ENCODE measurements at regions not wholly inside any gene's neighbourhood (a gene's known extent, or its start where the extent isn't known, plus 50 kb on each side); places are given as distances from the start of the nearest gene placed in this dataset.

DNA sequence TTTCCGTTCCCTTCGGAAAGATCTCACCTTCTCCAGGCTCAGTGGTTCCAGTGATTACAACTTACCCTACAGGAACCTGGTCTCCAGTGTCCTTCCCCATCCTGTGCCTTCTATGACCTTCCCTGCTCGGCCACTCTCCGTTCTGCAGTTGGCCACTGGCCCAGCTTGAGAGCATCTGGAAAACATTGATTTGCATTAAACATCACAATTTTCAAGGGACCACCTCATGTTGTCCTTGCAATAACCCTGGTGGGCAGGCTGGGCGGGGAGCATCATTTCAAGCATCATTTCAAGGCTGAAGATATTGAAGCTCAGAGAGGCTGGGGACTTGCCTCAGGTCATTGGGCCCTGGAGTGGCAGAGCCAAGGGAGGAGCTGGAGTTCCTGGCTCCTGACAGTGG, 177.4 kb downstream of the SEC61B start (continued):
- TF ChIP-seq, protein P1, sequence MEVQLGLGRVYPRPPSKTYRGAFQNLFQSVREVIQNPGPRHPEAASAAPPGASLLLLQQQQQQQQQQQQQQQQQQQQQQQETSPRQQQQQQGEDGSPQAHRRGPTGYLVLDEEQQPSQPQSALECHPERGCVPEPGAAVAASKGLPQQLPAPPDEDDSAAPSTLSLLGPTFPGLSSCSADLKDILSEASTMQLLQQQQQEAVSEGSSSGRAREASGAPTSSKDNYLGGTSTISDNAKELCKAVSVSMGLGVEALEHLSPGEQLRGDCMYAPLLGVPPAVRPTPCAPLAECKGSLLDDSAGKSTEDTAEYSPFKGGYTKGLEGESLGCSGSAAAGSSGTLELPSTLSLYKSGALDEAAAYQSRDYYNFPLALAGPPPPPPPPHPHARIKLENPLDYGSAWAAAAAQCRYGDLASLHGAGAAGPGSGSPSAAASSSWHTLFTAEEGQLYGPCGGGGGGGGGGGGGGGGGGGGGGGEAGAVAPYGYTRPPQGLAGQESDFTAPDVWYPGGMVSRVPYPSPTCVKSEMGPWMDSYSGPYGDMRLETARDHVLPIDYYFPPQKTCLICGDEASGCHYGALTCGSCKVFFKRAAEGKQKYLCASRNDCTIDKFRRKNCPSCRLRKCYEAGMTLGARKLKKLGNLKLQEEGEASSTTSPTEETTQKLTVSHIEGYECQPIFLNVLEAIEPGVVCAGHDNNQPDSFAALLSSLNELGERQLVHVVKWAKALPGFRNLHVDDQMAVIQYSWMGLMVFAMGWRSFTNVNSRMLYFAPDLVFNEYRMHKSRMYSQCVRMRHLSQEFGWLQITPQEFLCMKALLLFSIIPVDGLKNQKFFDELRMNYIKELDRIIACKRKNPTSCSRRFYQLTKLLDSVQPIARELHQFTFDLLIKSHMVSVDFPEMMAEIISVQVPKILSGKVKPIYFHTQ (CRISPR knock-in tag; IDR thresholded peaks at IDR 0.05): no peak

DNA sequence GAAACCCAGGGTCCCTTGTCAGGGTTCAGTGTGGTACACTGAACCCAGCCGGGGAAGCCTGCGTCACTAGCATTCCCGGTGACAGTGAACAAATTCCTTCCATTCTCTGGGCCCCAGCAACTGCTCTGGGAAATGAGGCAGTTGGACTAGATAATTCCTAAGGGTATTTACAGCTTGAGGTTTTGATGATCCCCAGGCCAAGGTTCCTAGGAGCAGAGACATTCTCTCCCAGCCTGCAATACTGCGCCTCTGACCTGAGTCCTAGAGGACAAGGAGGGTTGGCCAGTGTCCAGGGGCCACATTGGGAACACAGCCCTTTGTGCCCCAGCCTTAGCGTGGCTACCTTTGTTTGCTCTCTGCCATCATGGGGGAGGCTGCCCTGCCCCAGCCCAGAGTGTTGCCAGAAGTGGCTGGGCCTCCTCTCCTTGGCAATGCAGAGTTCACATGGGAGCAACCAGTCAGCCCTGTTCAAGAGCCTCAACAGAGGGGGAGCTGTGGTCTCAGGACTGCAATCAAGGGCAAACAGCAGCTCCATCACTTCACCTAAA, 178.2 kb downstream of the SEC61B start:
- ATAC-seq: peak; percentile 83
- no peak overlapping the region for H3K27ac Mint-ChIP-seq
- no peaks in the 10 kb centered on the region for H3K36me3 Mint-ChIP-seq
- H3K9me3 Mint-ChIP-seq: peaks cover 23% of the 10 kb centered on the region
- CTCF ChIA-PET: interaction anchor here (1.0 kb wide), 1 partner anchor 65 kb away, joined by 3 read pairs; no protein-coding TSS in a partner anchor
- POLR2A ChIA-PET: no interaction called here
- no peak overlapping the region for H3K4me3 Mint-ChIP-seq
- no peaks in the 10 kb centered on the region for H3K27me3 Mint-ChIP-seq (ENCODE audit: low read depth)
- H3K4me1 Mint-ChIP-seq: no peaks in the 10 kb centered on the region
- no peak for DNase-seq (ENCODE audit: low spot score)
- TF ChIP-seq, protein P2, sequence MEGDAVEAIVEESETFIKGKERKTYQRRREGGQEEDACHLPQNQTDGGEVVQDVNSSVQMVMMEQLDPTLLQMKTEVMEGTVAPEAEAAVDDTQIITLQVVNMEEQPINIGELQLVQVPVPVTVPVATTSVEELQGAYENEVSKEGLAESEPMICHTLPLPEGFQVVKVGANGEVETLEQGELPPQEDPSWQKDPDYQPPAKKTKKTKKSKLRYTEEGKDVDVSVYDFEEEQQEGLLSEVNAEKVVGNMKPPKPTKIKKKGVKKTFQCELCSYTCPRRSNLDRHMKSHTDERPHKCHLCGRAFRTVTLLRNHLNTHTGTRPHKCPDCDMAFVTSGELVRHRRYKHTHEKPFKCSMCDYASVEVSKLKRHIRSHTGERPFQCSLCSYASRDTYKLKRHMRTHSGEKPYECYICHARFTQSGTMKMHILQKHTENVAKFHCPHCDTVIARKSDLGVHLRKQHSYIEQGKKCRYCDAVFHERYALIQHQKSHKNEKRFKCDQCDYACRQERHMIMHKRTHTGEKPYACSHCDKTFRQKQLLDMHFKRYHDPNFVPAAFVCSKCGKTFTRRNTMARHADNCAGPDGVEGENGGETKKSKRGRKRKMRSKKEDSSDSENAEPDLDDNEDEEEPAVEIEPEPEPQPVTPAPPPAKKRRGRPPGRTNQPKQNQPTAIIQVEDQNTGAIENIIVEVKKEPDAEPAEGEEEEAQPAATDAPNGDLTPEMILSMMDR (IDR thresholded peaks at IDR 0.05): no peak
- TF ChIP-seq, protein P3, sequence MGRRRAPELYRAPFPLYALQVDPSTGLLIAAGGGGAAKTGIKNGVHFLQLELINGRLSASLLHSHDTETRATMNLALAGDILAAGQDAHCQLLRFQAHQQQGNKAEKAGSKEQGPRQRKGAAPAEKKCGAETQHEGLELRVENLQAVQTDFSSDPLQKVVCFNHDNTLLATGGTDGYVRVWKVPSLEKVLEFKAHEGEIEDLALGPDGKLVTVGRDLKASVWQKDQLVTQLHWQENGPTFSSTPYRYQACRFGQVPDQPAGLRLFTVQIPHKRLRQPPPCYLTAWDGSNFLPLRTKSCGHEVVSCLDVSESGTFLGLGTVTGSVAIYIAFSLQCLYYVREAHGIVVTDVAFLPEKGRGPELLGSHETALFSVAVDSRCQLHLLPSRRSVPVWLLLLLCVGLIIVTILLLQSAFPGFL (CRISPR knock-in tag; IDR thresholded peaks at IDR 0.05; ENCODE audit: borderline replicate concordance): no peak
- TF ChIP-seq CREM (CRISPR knock-in tag; IDR thresholded peaks at IDR 0.05) (no peak), FOXP1 (CRISPR knock-in tag; IDR thresholded peaks at IDR 0.05; ENCODE audit: borderline replicate concordance) (no peak), RELA (CRISPR knock-in tag; IDR thresholded peaks at IDR 0.05; ENCODE audit: borderline replicate concordance) (no peak), TEAD1 (CRISPR knock-in tag; IDR thresholded peaks at IDR 0.05) (no peak), ELF4 (CRISPR knock-in tag; IDR thresholded peaks at IDR 0.05; ENCODE audit: low read depth) (no peak), FOXK1 (CRISPR knock-in tag; IDR thresholded peaks at IDR 0.05) (no peak), ZNF396 (CRISPR knock-in tag; IDR thresholded peaks at IDR 0.05; ENCODE audit: borderline replicate concordance) (no peak)
- TF ChIP-seq, protein P4, sequence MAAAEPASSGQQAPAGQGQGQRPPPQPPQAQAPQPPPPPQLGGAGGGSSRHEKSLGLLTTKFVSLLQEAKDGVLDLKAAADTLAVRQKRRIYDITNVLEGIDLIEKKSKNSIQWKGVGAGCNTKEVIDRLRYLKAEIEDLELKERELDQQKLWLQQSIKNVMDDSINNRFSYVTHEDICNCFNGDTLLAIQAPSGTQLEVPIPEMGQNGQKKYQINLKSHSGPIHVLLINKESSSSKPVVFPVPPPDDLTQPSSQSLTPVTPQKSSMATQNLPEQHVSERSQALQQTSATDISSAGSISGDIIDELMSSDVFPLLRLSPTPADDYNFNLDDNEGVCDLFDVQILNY (CRISPR knock-in tag; IDR thresholded peaks at IDR 0.05): no peak
- TF ChIP-seq, protein P5, sequence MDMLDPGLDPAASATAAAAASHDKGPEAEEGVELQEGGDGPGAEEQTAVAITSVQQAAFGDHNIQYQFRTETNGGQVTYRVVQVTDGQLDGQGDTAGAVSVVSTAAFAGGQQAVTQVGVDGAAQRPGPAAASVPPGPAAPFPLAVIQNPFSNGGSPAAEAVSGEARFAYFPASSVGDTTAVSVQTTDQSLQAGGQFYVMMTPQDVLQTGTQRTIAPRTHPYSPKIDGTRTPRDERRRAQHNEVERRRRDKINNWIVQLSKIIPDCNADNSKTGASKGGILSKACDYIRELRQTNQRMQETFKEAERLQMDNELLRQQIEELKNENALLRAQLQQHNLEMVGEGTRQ (CRISPR knock-in tag; IDR thresholded peaks at IDR 0.05): no peak

DNA sequence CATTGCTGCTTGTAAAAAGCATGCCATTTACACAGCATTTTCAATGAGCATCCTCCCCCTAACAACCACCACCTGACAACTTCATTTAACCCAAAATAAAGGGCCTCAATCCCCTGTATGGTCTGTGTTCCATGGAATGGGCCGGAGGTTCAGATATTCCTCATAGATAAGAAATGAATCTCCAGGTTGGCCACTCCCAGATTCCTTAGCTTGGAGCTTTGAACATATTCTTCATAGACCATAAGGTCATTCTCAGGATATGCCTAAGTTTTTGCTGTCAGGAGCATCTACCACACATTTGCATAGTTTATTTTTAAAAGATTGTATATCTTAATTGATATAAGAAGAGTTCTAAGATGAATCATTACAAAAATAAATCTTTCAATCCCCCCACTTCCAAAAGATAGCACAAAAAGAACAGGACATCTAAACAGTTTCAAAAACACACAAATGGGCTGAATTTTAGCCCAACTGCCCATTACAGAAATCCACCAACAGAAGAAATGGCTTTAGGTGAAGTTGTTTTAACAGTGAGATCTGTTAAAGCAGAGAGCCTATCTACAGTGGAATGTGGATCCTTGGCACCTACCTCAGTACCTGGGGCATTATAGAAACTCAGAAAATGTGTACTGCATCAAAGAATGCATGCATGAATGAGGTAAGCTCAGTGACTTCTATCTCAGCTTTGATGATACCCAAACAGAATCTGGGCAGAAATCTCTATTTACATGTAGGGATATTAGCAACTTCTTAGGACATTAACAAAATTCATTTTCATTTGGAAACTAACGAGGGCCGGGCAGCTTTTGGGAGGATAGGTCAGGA, 179.8 kb downstream of the SEC61B start:
- ChIA-PET CTCF (no interaction called here), POLR2A (no interaction called here)
- no peaks in the 10 kb centered on the region for H3K27me3 Mint-ChIP-seq (ENCODE audit: low read depth)
- ATAC-seq (no peak), DNase-seq (ENCODE audit: low spot score) (no peak)
- no peaks in the 10 kb centered on the region for H3K4me1 Mint-ChIP-seq
- H3K36me3 Mint-ChIP-seq: no peaks in the 10 kb centered on the region
- no peak overlapping the region for H3K4me3 Mint-ChIP-seq
- peaks cover 10% of the 10 kb centered on the region; the same call in 1 of the 2 replicates for H3K9me3 Mint-ChIP-seq
- H3K27ac Mint-ChIP-seq: no peak overlapping the region
- TF ChIP-seq, protein P4 (CRISPR knock-in tag; IDR thresholded peaks at IDR 0.05): no peak
- TF ChIP-seq, protein P6, sequence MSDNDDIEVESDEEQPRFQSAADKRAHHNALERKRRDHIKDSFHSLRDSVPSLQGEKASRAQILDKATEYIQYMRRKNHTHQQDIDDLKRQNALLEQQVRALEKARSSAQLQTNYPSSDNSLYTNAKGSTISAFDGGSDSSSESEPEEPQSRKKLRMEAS (CRISPR knock-in tag; IDR thresholded peaks at IDR 0.05): no peak
- TF ChIP-seq ELF4 (CRISPR knock-in tag; IDR thresholded peaks at IDR 0.05; ENCODE audit: low read depth) (no peak), NFATC4 (CRISPR knock-in tag; IDR thresholded peaks at IDR 0.05) (no peak), HMGA2 (CRISPR knock-in tag; IDR thresholded peaks at IDR 0.05) (no peak), SMAD3 (CRISPR knock-in tag; IDR thresholded peaks at IDR 0.05; ENCODE audit: borderline replicate concordance) (no peak), ZNF671 (CRISPR knock-in tag; IDR thresholded peaks at IDR 0.05) (no peak), SMAD4 (CRISPR knock-in tag; IDR thresholded peaks at IDR 0.05) (no peak), GTF2I (CRISPR knock-in tag; conservative IDR thresholded peaks at IDR 0.05) (no peak), MXD4 (CRISPR knock-in tag; IDR thresholded peaks at IDR 0.05; ENCODE audit: borderline replicate concordance) (no peak), CBFB (CRISPR knock-in tag; IDR thresholded peaks at IDR 0.05; ENCODE audit: low read depth) (no peak), OVOL2 (CRISPR knock-in tag; IDR thresholded peaks at IDR 0.05; ENCODE audit: borderline replicate concordance) (no peak)
- TF ChIP-seq, protein P7, sequence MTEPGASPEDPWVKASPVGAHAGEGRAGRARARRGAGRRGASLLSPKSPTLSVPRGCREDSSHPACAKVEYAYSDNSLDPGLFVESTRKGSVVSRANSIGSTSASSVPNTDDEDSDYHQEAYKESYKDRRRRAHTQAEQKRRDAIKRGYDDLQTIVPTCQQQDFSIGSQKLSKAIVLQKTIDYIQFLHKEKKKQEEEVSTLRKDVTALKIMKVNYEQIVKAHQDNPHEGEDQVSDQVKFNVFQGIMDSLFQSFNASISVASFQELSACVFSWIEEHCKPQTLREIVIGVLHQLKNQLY (CRISPR knock-in tag; IDR thresholded peaks at IDR 0.05): no peak

Measured in WTC11 (cell line).